ENCODE measurements at regions not wholly inside any gene's neighbourhood (a gene's known extent, or its start where the extent isn't known, plus 50 kb on each side); places are given as distances from the start of the nearest gene placed in this dataset.
"Not testable (repeated sequence)": the region's sequence is repeated elsewhere in the genome, so short reads cannot be mapped to it uniquely, and the experiment has no call there.

GRCh38 chr14:19305776-19306175 lies 128.4 kb downstream of the POTEG start:
- H3K4me1 ChIP-seq; H3K36me3 ChIP-seq; H3K9me3 ChIP-seq; DNase-seq (ENCODE audit: low spot score); H3K27me3 ChIP-seq; H3K4me3 ChIP-seq; H3K27ac ChIP-seq: not testable (repeated sequence)

- not testable (repeated sequence) for H3K27ac ChIP-seq; H3K27me3 ChIP-seq; H3K36me3 ChIP-seq; H3K9me3 ChIP-seq; H3K4me1 ChIP-seq; H3K4me3 ChIP-seq; DNase-seq (ENCODE audit: low spot score)
Observed at GRCh38 chr14:19306405-19306804, 127.7 kb downstream of the POTEG start.

GRCh38 chr14:19311023-19311422 lies 123.1 kb downstream of the POTEG start:
- not testable (repeated sequence) for H3K27ac ChIP-seq; H3K27me3 ChIP-seq; DNase-seq (ENCODE audit: low spot score); H3K36me3 ChIP-seq; H3K4me3 ChIP-seq; H3K9me3 ChIP-seq; H3K4me1 ChIP-seq

- H3K4me1 ChIP-seq; H3K27ac ChIP-seq; H3K9me3 ChIP-seq; H3K36me3 ChIP-seq; H3K27me3 ChIP-seq; H3K4me3 ChIP-seq; DNase-seq (ENCODE audit: low spot score): not testable (repeated sequence)
Observed at GRCh38 chr14:19330678-19331077, 103.5 kb downstream of the POTEG start.

GRCh38 chr14:19337232-19338059 lies 96.7 kb downstream of the POTEG start:
- not testable (repeated sequence) for H3K4me3 ChIP-seq; H3K27me3 ChIP-seq; H3K36me3 ChIP-seq; DNase-seq (ENCODE audit: low spot score); H3K9me3 ChIP-seq; H3K4me1 ChIP-seq; H3K27ac ChIP-seq

GRCh38 chr14:19338060-19338372 lies 96.1 kb downstream of the POTEG start:
- not testable (repeated sequence) for DNase-seq (ENCODE audit: low spot score); H3K27ac ChIP-seq; H3K36me3 ChIP-seq; H3K9me3 ChIP-seq; H3K4me1 ChIP-seq; H3K27me3 ChIP-seq; H3K4me3 ChIP-seq

GRCh38 chr14:19340976-19341375 lies 93.2 kb downstream of the POTEG start:
- H3K27me3 ChIP-seq; H3K36me3 ChIP-seq; H3K4me3 ChIP-seq; H3K9me3 ChIP-seq; H3K4me1 ChIP-seq; DNase-seq (ENCODE audit: low spot score); H3K27ac ChIP-seq: not testable (repeated sequence)

GRCh38 chr14:19341627-19342026 lies 92.5 kb downstream of the POTEG start:
- H3K27me3 ChIP-seq; H3K36me3 ChIP-seq; H3K4me3 ChIP-seq; H3K27ac ChIP-seq; DNase-seq (ENCODE audit: low spot score); H3K4me1 ChIP-seq; H3K9me3 ChIP-seq: not testable (repeated sequence)

GRCh38 chr14:19344261-19344660 lies 89.9 kb downstream of the POTEG start:
- not testable (repeated sequence) for H3K27me3 ChIP-seq; H3K27ac ChIP-seq; H3K9me3 ChIP-seq; H3K4me3 ChIP-seq; H3K4me1 ChIP-seq; DNase-seq (ENCODE audit: low spot score); H3K36me3 ChIP-seq

- H3K36me3 ChIP-seq; H3K4me3 ChIP-seq; H3K27ac ChIP-seq; DNase-seq (ENCODE audit: low spot score); H3K27me3 ChIP-seq; H3K9me3 ChIP-seq; H3K4me1 ChIP-seq: not testable (repeated sequence)
Observed at GRCh38 chr14:19344689-19345088, 89.5 kb downstream of the POTEG start.

- not testable (repeated sequence) for H3K27ac ChIP-seq; H3K36me3 ChIP-seq; H3K4me1 ChIP-seq; DNase-seq (ENCODE audit: low spot score); H3K9me3 ChIP-seq; H3K4me3 ChIP-seq; H3K27me3 ChIP-seq
Observed at GRCh38 chr14:19345298-19345911, 88.7 kb downstream of the POTEG start.

- H3K4me1 ChIP-seq; DNase-seq (ENCODE audit: low spot score); H3K27ac ChIP-seq; H3K4me3 ChIP-seq; H3K27me3 ChIP-seq; H3K9me3 ChIP-seq; H3K36me3 ChIP-seq: not testable (repeated sequence)
Observed at GRCh38 chr14:19346074-19346480, 88.1 kb downstream of the POTEG start.

GRCh38 chr14:19346636-19347035 lies 87.5 kb downstream of the POTEG start:
- not testable (repeated sequence) for H3K4me3 ChIP-seq; H3K36me3 ChIP-seq; H3K27ac ChIP-seq; H3K9me3 ChIP-seq; DNase-seq (ENCODE audit: low spot score); H3K4me1 ChIP-seq; H3K27me3 ChIP-seq

- not testable (repeated sequence) for H3K4me1 ChIP-seq; DNase-seq (ENCODE audit: low spot score); H3K36me3 ChIP-seq; H3K9me3 ChIP-seq; H3K4me3 ChIP-seq; H3K27me3 ChIP-seq; H3K27ac ChIP-seq
Observed at GRCh38 chr14:19347112-19347511, 87.0 kb downstream of the POTEG start.

Data from right atrium auricular region (tissue), 2 donors.